Inflammatory macrophage (primary cell): ENCODE measurements at regions not wholly inside any gene's neighbourhood (a gene's known extent, or its start where the extent isn't known, plus 50 kb on each side); places are given as distances from the start of the nearest gene placed in this dataset.

Source experiments
- DNase-seq, 2 donors: peaks; one replicate each; pipeline ENCODE4 v3.0.0-alpha.2; 2020 to 2022

- no peak for DNase-seq
Observed at GRCh38 chr1:191907121-191907520, 251.1 kb upstream of the RGS18 start.

DNA sequence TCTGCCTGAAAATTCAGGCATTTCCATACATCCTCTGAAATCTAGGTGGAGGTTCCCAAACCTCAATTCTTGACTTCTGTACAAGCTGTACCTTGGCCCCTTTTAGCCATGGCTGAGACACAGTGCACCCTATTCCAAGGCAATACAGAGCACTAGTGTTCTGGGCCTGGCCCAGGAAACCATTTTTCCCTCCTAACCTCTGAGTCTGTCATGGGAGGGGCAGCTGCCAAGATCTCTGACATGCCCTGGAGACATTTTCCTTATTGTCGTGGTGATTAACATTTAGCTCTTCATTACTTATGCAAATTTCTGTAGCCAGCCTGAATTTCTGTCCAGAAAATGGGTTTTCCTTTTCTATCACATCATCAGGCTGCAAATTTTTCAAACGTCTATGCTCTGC, 248.0 kb upstream of the RGS18 start:
- no peak for DNase-seq

- DNase-seq: no peak
Observed at GRCh38 chr1:191912517-191912916, 245.7 kb upstream of the RGS18 start.

DNA sequence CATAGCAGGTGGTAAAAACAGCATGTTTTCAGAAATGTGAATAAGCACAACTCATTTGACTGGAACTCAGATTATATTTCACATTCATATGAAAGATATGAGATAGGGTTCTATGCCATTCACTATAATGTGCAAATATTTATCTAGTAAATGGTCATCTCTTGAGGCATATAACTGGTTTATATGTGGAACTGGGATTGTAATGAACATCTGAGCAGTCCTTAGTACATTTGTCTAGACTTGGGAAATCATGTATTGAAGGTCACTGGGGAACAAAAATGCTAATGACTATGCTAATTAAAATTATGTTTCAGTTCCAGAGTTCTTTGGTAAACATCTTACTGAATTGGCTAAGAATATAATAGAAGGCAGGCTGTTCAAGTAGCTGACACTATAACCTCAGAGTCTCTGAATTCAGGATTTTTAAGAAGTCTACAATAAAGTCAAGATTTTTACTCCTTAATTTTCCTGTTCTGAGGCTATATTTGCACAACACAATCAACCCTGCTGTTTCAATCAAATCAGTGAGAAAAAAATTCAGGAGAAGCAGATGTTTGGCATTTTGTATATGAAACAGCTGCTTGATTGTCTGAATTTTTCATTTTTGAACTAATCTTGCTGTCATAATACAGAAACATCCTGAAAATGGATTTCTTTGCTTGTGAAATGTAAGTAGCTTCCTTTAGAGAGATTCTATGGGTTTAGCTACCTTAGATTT, 244.8 kb upstream of the RGS18 start:
- DNase-seq: no peak

DNA sequence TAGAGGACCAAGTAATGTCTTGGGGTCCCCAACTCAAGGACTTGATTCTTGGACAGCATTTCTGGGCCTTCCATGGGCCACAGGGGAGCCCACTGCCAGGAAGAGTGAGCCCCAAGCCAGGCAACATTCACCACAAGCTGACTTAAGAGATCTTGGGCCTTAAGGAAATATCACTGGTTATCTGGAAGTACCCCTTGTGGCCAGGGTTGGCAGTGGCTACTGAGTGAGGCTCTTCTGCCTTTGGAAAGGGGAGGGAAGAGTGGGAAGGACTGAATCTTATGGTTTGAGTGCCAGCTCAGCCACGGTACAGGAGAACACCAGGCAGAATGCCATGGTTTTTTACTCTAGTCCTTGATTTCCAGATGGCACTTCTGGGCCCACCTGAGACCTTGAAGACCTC, 228.9 kb upstream of the RGS18 start:
- DNase-seq: no peak

DNA sequence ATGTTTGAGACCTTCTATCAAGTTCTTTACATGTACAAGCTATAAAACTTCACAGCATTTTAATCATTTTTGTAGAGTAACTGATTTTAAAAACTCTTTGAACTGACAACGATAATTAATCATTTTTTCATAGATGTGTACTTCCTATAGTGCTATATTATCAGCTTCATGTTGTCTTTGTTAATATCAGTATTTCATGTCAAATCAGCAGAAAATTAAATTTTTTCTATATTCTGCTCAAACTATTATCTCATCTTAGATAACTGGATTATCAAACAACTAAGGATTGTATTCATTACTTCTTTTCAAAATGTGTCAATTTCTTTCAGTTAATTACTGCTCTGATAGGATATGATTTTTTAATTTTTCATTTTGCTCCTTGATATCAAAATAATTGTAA, 214.6 kb upstream of the RGS18 start:
- no peak for DNase-seq

DNA sequence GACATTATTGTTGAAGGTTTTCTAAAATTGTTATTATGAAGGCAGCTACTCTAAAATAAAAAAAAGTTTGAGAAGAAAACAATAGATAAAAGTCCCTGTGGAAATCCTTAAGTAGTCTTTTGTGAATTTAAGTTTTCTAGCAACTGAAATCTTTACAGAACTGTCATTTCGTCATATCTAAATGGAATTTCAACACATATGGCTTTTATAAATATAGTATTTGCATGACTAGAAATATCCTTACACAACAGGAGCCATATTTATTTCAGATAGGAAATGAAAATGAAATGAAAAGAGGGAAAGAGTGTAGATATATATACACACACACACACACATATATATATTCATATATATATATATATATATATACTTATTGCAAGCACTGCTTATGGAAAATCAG, 204.7 kb upstream of the RGS18 start:
- peak in 1 of 2 donors; percentile 68 for DNase-seq

GRCh38 chr1:191959856-191960255, 198.4 kb upstream of the RGS18 start:
- DNase-seq: no peak

GRCh38 chr1:191963286-191963685, 195.0 kb upstream of the RGS18 start:
- peak; percentile 38 to 40 for DNase-seq

- DNase-seq: no peak
Observed at GRCh38 chr1:191963781-191964455, 194.3 kb upstream of the RGS18 start.

DNA sequence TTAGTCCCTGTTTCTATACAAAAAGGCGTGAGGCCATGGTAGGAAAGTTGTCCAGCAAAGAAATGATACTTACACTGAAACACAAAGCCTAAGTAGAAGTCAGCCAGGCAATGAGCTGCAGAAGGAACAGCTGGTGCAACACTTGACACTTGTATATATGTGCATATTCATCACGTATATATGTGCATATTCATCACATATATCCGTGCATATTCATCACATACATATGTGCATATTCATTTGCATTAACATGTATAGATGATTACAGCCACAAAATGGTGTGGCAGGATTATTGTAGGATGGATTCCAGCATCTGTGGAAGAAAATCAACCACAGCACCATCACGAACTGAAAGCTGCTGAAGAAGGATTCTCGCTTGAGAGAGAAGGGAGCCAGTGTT, 189.0 kb upstream of the RGS18 start:
- no peak for DNase-seq

DNA sequence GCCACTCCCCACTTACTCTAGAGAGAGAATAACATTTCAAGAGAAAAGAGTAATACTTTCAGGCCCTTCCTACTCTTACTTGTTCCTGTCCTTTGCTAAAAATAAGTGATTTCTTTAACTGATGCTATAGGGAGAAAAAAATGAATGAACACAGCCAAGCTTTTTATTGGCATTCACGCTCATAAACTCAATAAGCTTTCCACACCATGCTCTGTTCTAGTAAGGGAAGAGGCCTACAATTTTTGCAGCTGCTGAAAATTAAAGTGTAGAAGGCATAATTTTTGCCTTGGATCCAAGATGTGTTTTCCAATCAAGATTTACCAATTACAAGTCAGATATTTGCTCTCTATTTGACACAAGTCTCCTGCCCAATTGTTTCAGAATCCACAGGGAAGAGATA, 188.1 kb upstream of the RGS18 start:
- DNase-seq: no peak

DNA sequence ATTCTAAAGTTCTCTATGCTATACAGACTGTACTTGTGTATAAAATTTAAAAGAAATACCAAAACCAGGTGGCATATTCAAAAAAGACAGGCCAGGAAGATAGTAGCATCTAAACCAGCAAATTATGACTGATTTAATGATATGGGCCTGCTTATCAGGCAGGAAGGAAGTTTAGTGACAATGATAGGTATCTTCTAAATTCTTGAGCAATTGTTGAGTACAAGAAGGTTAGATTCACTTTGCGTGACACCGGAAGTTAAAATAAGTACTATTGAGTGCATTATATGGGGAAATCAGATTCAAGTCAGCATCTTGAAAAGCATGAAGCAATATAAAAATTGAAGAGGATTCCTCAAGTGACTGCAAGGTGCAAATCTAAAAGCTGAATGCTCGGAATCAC, 186.8 kb upstream of the RGS18 start:
- no peak for DNase-seq

- DNase-seq: no peak
Observed at GRCh38 chr1:191974004-191974403, 184.3 kb upstream of the RGS18 start.

DNA sequence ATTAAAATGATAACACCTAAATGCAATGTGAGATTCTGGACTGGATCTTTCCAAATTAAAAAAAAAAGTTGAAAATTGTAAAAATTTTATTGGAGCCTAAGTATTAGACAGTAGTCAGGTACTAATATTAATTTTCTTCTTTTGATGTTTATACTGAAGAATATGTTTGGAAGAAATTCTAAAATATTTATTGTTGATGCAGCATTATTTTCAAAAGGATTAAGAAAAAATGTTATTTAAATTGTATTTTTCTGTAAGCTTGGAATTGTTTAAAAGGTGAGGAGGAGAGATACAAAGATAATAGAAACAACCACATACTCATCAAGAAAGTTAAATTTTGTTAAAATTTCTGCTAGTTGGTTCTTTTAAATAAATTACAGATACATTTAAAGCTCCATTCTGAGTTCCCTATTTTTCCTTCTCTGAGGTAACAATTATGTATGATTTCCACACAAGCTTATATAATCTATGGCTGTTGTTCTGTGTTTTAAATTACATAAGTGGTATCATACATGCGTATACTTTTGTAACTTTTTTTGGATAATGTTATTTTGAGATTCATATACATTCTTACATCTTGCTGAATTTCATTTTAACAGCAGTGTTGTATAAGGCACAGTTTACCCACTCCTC, 180.3 kb upstream of the RGS18 start:
- peak in 1 of 2 donors; percentile 71 for DNase-seq

DNA sequence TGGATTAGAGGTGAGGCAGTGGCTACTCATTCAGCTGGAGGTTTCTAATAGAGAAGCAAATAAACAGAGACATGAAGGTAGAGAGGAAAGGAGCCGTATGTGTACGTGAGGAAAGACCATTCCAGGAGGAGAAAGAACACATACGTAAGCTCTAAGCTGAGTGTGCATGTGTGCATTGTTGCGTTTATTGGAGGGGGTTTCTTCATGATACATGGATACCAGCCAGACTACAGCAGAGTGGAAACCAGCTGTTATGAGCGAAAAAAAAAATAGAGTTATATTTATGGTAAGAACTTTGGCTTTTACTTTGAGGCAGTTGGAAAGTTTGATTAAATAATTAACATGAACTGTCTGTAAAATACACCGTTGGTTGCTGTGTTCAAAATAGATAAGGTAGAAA, 173.4 kb upstream of the RGS18 start:
- DNase-seq: no peak

- no peak for DNase-seq
Observed at GRCh38 chr1:191992118-191992517, 166.1 kb upstream of the RGS18 start.

DNA sequence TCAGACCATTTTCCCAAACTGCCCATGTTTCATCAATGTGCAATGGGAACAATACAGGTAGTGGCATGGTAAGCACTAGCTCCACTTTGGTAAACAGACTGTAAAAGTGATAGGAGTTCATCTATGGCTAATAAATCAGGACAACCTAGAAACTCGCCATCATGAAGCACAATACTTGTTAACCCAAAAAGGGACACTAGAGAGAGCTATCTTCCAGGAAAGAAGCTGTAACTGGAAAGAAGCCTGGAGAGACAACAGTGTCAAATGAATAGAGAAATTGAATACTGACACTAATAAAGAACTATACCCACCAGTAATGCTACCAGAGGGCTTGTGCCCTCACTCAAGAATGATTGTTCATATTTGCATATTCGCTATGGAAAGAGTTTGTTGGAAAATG, 164.7 kb upstream of the RGS18 start:
- DNase-seq: peak; percentile 21 to 27

DNA sequence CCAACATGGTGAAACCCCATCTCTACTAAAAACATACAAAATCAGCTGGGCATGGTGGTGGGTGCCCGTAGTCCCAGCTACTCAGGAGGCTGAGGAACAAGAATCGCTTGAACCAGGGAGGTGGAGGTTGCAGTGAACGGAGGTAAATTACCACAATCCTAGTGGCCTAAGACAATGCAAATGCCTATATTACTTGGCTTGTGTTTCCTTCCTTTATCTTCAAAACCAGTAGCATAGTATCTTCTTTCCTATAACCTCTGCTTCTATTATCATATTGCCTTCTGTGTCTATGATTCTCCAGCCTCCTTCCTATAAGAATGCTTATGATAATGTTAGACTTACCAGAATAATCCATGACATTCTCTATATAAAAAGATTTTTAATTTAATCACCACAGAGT, 156.2 kb upstream of the RGS18 start:
- DNase-seq: no peak

DNA sequence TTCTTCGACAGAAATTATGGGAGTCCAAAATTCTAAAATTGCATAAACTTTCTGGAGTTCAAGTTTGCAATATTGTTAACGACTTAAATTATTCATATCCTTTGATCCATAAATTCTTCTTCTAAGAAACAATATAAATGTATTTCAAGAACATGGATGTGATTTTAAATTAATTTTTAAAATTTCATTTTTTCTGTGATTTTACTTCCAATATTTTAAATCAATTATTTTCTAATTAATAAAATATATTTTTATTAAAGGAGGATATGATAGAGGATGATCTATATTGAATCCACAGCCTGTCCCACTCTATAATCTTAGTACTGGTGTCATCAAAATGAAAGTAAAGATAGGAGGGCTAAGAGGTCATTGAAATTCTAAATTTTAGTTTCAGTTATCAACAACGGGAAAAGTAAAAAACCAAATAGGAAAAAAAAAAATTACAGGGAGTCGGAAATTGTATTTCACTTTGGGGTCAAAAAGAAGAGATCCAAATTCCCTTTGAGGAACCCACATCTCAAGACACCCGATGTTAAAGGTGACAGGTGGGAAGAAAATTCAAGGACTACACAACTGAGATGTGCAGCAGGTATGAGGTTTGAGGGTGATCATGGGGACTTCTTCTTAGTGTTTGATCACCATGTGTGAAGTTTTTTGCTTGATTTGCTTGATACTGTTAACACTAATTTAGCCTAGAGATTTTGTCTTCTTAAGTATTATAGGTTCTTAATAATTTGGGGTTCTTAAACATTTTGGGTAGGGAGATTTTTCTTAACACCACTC, 154.8 kb upstream of the RGS18 start:
- DNase-seq: no peak

DNA sequence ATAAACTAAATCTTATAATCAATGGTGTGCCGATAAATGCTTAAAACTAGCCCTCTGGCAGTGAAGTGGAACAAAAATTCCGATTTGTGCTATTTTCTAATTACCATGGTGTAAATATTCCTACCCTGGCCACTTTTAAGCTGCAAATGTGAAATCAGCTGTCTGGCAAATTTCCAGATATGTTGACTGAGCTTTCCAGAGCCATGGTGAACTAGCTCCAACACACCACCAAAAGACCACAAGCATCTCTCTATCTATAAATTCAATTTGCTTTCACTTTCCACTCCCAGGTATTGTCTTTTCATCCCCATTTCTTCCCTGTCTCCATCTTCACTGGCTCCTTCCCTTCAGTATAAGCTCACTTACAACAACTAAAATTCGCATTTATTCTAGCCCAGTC, 152.3 kb upstream of the RGS18 start:
- DNase-seq: no peak

DNA sequence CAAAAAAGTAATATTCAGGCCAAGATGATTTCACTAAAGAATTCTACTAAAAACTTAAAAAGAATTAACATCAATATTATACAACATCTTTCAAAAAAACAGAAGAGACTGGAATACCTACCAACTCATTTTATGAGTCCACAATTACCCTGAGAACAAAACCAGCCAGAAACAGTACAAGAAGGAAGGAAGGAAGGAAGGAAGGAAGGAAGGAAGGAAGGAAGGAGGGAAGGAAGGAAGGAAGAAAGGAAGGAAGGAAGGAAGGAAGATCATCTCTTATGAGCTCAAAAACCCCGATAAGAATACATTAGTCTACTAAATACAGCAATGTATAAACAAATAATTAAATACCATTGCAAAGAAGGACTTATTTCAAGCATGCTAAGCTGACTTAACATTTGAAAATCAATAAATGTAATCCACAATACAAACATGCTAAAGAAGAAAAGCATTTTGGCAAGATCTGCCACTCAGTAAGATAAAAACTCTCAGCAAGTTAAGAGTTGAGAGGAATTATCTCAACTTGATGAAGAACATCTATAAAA, 149.9 kb upstream of the RGS18 start:
- DNase-seq: no peak

DNA sequence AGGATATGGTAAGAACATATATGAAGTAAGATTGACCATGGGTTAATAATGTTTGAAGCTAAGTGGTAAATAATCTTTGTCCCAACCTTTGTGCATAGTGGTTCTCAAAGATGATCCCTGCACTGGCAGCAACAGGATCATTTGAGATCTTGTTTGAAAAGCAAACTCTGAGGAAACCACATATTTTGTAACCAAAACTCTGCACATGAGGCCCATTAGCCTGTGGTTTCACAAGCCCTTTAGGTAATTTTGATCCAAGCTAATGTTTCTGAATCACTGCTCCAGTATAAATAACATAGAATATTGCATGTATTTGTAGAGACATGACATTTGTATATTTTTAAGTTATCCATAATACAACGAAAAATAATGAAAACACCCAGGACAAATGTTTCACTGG, 147.9 kb upstream of the RGS18 start:
- no peak for DNase-seq
